ENCODE measurements at regions not wholly inside any gene's neighbourhood (a gene's known extent, or its start where the extent isn't known, plus 50 kb on each side); places are given as distances from the start of the nearest gene placed in this dataset.

DNA sequence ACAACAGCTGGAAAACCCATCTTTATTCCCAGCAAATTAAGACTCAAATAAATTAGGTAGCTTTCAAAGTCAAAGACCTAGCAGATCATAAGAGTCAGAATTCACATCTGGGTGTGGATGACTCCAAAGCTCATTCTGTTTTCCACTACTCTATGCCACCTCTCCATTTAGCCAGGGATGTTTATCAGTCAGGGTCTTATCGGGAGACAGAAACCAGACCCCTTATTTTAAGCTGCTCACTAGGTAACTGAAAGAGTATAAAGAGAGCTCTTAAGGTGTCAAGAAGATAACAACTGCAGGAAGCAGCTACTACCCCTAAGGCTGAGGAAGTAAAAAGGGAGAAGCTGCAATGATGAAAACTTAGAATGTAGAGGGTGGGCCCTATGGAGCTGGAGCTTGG, 333.7 kb upstream of the KLF3 start:
- Histone ChIP-seq H3K79me2 (ENCODE audit: control insufficient read depth in 1 of 2, insufficient read depth in 2 of 2, low read length in 2 of 2) (no peaks in the 10 kb centered on the region), H2BK120ac (replicated peaks; ENCODE audit: low read depth, low read length) (no peak overlapping the region), H2BK5ac (ENCODE audit: low read depth, low read length) (no peak overlapping the region), H3K79me1 (ENCODE audit: low read depth, low read length) (no peaks in the 10 kb centered on the region), H2AFZ (ENCODE audit: low read length) (no peak overlapping the region), H3K23me2 (ENCODE audit: low read depth, low read length) (no peaks in the 10 kb centered on the region), H3K36me3 (ENCODE audit: control insufficient read depth in 2 of 4, insufficient read depth in 4 of 4, low read length in 3 of 4) (no peaks in the 10 kb centered on the region), H4K20me1 (replicated peaks in 1 of 2; ENCODE audit: control insufficient read depth in 1 of 2, insufficient read depth in 2 of 2, low read length in 2 of 2) (no peaks in the 10 kb centered on the region), H3K4ac (replicated peaks; ENCODE audit: insufficient read length, low read depth, low read length) (no peak overlapping the region), H2BK12ac (ENCODE audit: low read depth, low read length) (no peak overlapping the region), H3K27ac (ENCODE audit: low read depth, low read length) (no peak overlapping the region), H3K14ac (ENCODE audit: insufficient read length) (no peak overlapping the region), H3K27me3 (replicated peaks in 1 of 4; ENCODE audit: control insufficient read depth in 3 of 4, extremely low read depth in 1 of 4, insufficient read depth in 3 of 4, low read length in 3 of 4) (no peaks in the 10 kb centered on the region), H4K91ac (replicated peaks; ENCODE audit: insufficient read length, low read length) (no peak overlapping the region), H4K8ac (ENCODE audit: extremely low read depth, insufficient read depth, low read length) (no peak overlapping the region), H2BK15ac (ENCODE audit: low read length) (no peak overlapping the region), H4K5ac (ENCODE audit: insufficient read length, low read depth, low read length) (no peak overlapping the region), H3K4me3 (ENCODE audit: extremely low read depth in 1 of 4, insufficient read depth in 2 of 4, low read depth in 3 of 4, low read length in 4 of 4) (no peak overlapping the region), H3K18ac (ENCODE audit: extremely low read depth, low read length) (no peak overlapping the region), H3K9me3 (ENCODE audit: insufficient read depth in 2 of 2, low read depth in 1 of 2, low read length in 1 of 2) (peaks cover 0 to under 1% of the 10 kb centered on the region in 2 experiments; a peak in 1 of 4 replicates), H3K23ac (ENCODE audit: insufficient read length) (no peak overlapping the region), H3K4me2 (ENCODE audit: insufficient read depth in 1 of 2, low read depth in 2 of 2, low read length in 2 of 2) (no peak overlapping the region), H3K56ac (replicated peaks; ENCODE audit: insufficient read length, low read depth, low read length) (no peak overlapping the region), H3K4me1 (replicated peaks in 1 of 4; ENCODE audit: control insufficient read depth in 3 of 4, insufficient read depth in 4 of 4, low read length in 3 of 4) (peaks cover 0 to 8% (median 2%) of the 10 kb centered on the region in 4 experiments; a peak in 2 of 7 replicates), H2BK20ac (ENCODE audit: low read length) (no peak overlapping the region), H2AK5ac (ENCODE audit: low read depth, low read length) (no peak overlapping the region), H3K9ac (replicated peaks in 1 of 4; ENCODE audit: extremely low read depth in 1 of 4, low read depth in 3 of 4, low read length in 3 of 4) (no peak overlapping the region)
- ChIA-PET CTCF (ENCODE audit: partially characterized antibody) (interaction anchor here (0.5 to 3.6 kb wide), 4 partner anchors 10 to 269 kb away, joined by 3 to 27 read pairs (median 3); no protein-coding TSS in a partner anchor), POLR2A (ENCODE audit: partially characterized antibody) (no interaction called here)
- 100% methylated on average over 1 of the region's 1 CpG; no CpG with 5 or more reads in 1 of the 2 experiments for WGBS, 2 experiments (ENCODE audit: extremely low coverage in 1 of 2, insufficient coverage in 1 of 2, insufficient read length in 1 of 2, insufficient replicate concordance in 2 of 2, low coverage in 1 of 2, low lambda C conversion rate in 2 of 2, missing lambda C conversion rate in 1 of 2)
- FAIRE-seq (no peak), DNase-seq (ENCODE audit: low read depth in 1 of 2, low spot score in 2 of 2) (no peak)
- no peak for TF ChIP-seq ATF2 (IDR thresholded peaks at IDR 0.05; ENCODE audit: low read length)
- TF ChIP-seq CTBP2 (IDR thresholded peaks at IDR 0.05; ENCODE audit: borderline replicate concordance, insufficient read depth, insufficient read length, low read length) = no peak
- no peak for TF ChIP-seq POLR2A (IDR thresholded peaks at IDR 0.05; ENCODE audit: control extremely low read depth in 1 of 2, low read depth in 2 of 2, low read length in 2 of 2)
- no peak for TF ChIP-seq USF2 (IDR thresholded peaks at IDR 0.05; ENCODE audit: low read length)
